ENCODE measurements at regions not wholly inside any gene's neighbourhood (a gene's known extent, or its start where the extent isn't known, plus 50 kb on each side); places are given as distances from the start of the nearest gene placed in this dataset.

GRCh38 chr1:30597711-30598110 is 125.7 kb downstream of the MATN1 start:
- Histone ChIP-seq H3K79me2 (ENCODE audit: insufficient read depth, low read length) (no peaks in the 10 kb centered on the region), H3K36me3 (ENCODE audit: control insufficient read depth in 1 of 2, insufficient read depth in 2 of 2, low read length in 2 of 2) (no peaks in the 10 kb centered on the region), H3K4me2 (ENCODE audit: low read length) (no peak overlapping the region), H3K4me3 (replicated peaks in 1 of 2; ENCODE audit: low read depth in 1 of 2, low read length in 2 of 2) (no peak overlapping the region), H3K4me1 (ENCODE audit: control insufficient read depth in 1 of 2, insufficient read depth in 2 of 2, low read length in 2 of 2) (no peaks in the 10 kb centered on the region), H2AFZ (ENCODE audit: low read depth, low read length, poor library complexity, severe bottlenecking) (no peak overlapping the region), H3K27me3 (ENCODE audit: insufficient read depth, low read length) (peaks cover 15% of the 10 kb centered on the region), H3K27ac (ENCODE audit: low read depth, low read length) (no peak overlapping the region), H3K9ac (ENCODE audit: low read length) (no peak overlapping the region), H4K20me1 (ENCODE audit: insufficient read depth) (no peaks in the 10 kb centered on the region), H3K9me3 (ENCODE audit: control insufficient read depth in 1 of 2, insufficient read depth in 1 of 2, low read depth in 1 of 2, low read length in 2 of 2) (no peaks in the 10 kb centered on the region), H3K9me2 (ENCODE audit: insufficient read depth) (no peaks in the 10 kb centered on the region)
- RAD21 ChIA-PET (ENCODE audit: low non-redundant PET in 1 of 2, low total read pairs in 2 of 2, uncharacterized antibody in 2 of 2, unreplicated experiment in 2 of 2) = no interaction called here
- no TSS peak for BruUV-seq (replicated peaks)
- no peak for ATAC-seq
- POLR2A ChIA-PET = no interaction called here
- intact Hi-C loops (cut with micrococcal nuclease) = no loop called here
- CTCF ChIA-PET = no interaction called here
- TF ChIP-seq FOSL1 (IDR thresholded peaks at IDR 0.05; ENCODE audit: low read depth) (no peak), YY1 (IDR thresholded peaks at IDR 0.05; ENCODE audit: extremely low read depth, insufficient replicate concordance, low read depth, low read length) (no peak), CTCF (IDR thresholded peaks at IDR 0.05 in 2 of 3, conservative IDR thresholded peaks at IDR 0.05 in 1 of 3; ENCODE audit: borderline replicate concordance in 1 of 3, insufficient read depth in 1 of 3, low read depth in 2 of 3, low read length in 2 of 3) (no peak), EZH2 (IDR thresholded peaks at IDR 0.05) (no peak), SRF (IDR thresholded peaks at IDR 0.05; ENCODE audit: low read depth) (no peak), MAX (IDR thresholded peaks at IDR 0.05) (no peak), ELF1 (IDR thresholded peaks at IDR 0.05; ENCODE audit: borderline replicate concordance, low read depth) (no peak), ZBTB33 (IDR thresholded peaks at IDR 0.05; ENCODE audit: extremely low read depth, insufficient replicate concordance, low read length) (no peak)
- DNase-seq (ENCODE audit: low read depth, low spot score) = no peak

All from HCT116 (cell line).